ENCODE measurements at regions not wholly inside any gene's neighbourhood (a gene's known extent, or its start where the extent isn't known, plus 50 kb on each side); places are given as distances from the start of the nearest gene placed in this dataset.

DNA sequence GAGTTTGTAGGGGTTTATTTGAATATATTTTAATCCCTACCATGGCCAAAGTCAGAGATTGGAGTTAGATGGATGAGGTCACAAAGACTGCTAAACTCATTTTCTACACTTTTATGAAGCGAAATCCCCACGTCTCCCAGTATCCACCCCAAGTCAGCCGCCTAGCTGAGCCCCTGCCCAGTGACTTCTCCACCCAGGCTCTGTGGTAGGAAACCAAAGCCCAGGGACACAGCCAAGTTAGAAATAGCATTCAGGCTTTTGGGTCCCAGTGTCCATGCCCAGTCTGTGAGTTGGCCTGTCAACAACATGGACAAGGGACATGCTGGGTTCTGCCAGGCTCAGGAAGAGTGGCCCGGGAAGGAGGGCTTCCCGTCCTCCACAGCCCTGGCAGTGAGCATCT is 474.0 kb downstream of the FOXO1 start:
- DNase-seq (ENCODE audit: low read depth) = no peak

DNA sequence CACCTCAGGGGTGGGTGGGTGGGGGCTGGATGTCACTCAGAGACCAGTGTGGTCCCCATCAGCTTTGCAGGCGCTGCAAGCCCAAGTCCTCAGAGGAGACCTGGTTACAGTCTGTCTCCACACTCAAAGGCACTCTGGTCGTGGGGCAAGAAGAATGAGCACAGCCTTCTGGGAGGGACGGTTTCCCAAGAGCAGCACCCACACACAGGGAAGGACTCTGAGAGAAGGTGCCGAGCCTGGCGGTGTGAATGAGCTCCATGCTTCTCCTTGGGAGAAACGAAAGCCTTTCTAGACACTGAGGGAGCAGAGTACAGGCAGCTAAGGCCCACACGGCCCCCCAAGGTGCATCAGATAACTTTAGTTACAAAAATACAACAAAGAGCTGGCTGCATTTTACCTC is 473.6 kb downstream of the FOXO1 start:
- DNase-seq (ENCODE audit: low read depth) = no peak

DNA sequence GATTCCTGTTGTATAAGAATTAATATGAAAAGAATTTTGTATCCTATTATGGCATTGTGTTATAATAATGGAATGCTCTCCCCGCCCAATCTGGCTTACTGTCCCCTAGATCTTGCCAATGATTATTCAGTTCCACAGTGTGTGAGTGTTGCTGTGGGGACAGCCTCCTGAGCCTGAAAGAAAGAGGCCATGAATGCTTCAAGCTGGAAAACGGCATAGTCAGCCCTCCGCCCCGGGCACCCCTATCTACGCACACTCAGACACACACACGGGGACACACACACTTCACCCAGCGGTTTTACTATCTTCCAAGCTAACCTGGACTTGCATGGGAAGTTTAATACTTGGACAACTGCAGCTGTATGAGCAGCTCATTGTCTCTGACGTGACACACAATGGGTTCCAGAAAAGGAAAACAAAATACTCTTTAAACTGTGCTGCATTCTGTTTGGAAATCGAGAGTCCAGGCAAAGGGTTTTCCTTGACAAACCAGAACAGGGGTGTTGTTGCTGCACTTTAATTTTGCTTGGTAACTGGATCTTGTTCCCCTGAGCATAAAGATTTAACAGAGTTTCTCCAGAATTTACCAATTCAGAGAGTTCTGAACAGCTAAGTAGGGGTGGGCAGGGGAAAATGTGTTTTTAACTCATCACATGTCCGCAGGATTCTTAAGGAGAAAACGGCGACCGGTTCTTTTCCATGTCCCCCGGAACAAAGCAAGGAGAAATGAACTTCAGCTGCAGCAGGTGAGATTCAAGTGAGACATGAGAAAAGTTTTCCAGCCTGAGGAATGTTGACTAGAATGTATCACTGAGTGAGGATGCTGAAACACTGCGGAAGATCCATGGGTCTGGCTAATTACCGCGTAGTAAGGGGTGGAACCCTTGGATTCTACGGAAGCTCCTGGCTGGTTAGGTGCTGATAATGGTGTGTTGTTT is 472.9 kb downstream of the FOXO1 start:
- DNase-seq (ENCODE audit: low read depth) = no peak

DNA sequence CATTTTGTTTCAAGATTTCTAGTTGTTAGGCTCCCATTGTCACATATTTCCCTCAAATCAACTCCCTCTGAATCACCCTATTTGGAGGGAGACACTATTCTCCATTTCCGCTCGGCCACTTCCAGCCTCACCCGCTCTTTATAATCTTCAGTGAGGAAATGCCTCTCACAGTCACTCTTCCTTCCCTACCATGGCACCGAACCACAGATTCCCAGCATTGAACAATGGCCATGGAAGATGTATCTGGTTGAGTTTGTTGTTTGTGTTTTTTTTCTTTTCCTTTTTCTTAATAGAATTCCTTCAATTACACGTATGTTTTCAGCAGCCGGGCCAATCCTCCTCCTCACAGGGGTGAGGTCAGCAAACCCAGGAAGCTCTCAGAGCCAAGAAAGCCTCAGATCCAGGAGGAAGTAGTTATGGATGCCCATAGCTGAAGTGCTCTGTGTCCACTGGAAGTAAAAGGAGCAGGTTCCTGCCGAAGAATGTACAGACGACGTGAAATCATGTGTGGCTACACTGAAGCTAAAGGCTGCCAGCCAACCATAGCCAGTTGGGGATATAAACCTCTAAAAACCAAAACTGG is 472.1 kb downstream of the FOXO1 start:
- no peak for DNase-seq (ENCODE audit: low read depth)

DNA sequence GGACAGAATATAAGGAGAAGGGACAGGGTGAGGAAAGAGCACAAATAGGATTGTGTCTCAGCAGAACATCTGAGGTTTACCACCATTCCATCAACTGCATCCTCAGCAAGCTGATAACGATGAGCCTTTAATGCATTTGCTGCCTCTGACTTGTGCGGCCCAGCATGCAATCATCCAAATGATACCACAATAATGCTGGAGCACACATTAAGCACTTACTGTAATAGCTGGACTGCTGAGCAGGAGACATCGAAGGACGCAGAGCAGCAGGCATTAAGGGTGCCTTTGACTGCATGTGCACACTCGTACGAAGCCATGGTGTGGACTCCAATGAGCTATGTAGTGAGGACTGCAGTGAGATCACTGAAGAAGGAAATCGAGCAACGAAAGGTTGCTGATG is 469.4 kb downstream of the FOXO1 start:
- DNase-seq (ENCODE audit: low read depth) = no peak

DNA sequence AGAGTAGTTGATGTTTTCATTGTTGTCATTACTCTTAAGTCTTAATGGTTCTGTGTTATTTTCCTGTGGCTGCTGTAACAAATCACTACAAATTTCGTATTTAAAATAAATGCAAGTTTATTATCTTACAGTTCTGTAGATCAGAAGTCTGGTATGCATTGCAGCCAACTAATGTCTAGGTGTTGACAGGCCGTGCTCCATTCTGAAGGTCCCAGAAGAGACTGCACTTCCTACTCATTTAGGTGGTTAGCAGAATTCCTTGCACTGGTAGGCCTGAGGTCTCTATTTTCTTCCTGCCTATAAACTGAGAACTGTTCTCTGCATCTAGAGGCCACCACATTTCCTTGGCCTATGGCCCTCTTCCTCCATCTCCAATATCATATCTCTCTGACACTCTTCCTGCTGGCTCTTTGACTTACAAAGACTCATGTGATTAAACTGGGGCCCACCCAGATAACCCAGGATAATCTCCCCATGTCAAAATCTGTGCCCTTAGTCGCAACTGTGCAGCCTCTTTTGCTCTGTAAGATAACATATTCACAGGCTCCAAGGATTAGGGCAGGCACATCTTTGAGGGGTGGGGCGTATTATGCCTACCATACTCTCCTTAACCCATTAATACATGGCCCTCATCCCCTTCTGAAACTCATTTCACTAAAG is 468.4 kb downstream of the FOXO1 start:
- DNase-seq (ENCODE audit: low read depth) = no peak

DNA sequence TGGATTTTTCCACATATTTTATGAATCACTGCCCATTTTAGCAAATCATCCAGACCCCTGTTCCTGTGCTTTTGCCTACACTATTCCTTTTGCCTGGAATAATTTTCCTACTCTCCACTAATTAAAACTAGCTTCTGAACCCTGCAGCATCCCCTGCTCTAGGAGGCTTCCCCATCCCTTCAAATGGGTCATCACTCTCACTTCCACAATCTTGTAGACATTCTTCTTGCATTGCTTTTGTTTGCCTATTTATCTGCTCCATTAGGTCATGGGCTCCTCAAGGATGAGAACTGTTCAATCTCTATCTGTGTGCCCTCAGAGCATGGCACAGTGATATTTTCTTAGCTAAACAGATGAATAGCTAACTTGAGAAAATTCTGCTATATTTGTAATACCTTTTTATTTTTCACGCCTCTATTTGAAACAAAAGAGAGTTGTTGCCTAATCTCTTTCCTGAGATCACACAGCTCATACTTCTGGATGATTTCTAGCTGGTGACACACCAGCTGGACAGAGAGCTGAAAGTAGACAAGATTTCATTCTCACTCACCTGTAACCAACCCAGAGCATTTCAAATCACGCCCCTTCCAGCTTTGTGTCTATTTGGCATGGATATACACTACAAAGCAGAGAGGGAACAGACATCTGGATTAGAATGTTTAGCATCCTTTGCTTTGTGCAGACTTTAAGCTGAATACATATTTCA is 466.0 kb downstream of the FOXO1 start:
- DNase-seq (ENCODE audit: low read depth) = no peak

DNA sequence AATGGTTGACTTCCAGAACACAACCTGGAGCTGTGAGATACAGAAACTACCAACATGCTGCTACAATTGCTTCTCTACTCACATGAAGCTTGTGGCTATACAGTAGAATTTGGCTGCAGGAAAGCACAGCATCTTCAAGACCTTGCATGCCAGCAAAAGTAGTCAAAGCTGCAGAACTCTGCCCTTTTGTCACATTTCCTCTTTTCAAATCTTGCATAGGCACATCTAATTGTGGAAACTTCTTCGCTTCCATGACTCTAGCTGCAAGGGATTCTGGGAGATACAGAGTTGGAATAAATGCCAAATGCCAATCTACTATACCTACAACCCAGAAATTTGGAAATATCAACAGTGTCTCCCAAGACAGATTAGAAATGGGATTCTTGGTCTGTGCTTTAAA is 462.2 kb downstream of the FOXO1 start:
- no peak for DNase-seq (ENCODE audit: low read depth)

DNA sequence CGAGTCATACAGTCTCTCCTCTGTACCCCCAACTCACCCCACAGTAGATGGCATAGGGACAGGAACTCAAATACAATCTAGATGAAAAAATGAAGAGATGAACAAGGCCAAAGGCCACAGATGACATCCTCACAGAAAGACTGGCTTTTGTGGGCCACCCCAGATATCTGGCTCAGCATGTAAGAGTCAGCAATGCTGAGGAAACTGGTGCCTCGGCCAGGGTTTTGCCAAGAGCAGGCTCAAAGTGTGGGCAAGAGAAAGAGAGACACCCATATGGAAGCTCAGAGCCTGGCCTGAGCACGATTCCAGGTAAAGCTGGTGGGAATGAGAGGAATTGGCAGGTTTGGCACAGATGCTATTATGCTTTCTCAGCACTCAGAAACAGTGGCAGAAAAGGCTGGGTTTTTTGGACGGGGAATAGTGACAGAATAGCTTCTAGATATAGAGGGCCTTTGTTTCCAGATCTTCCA is 460.6 kb downstream of the FOXO1 start:
- DNase-seq (ENCODE audit: low read depth) = no peak

DNA sequence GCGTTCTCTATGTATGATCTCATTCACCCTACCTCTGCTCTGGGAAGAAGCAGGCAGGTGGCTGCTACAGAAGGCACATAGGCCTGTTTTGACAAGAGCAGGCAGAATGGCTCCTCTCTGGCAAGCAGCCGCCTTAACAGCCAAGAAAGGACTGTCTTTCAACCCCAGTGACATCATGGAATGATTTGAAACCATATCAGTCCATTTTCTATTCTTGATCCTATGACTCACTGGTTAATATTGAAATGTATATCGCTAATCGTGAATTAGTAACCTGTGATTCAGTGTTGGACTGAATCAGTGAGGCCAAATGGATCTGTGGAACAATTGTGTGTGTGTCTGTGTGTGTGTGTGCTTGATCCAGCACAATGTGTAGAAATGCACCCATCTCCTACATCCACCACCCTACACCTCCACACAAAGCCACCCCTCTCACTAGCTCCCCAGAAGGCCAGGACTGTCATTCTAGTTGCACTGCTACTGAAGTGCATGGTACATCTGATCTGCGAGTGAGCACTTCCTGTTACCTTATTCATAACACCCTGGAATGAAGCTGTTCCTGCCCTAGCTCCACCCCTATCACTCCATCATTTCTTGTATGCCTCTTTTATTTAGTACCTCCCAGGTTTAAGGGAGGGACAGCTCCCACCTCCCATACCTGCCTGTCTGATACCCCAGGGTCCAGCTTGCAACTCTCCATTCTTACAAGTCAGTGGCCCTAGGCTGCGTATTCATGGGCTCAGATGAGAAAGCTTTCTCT is 460.0 kb downstream of the FOXO1 start:
- DNase-seq (ENCODE audit: low read depth) = no peak

DNA sequence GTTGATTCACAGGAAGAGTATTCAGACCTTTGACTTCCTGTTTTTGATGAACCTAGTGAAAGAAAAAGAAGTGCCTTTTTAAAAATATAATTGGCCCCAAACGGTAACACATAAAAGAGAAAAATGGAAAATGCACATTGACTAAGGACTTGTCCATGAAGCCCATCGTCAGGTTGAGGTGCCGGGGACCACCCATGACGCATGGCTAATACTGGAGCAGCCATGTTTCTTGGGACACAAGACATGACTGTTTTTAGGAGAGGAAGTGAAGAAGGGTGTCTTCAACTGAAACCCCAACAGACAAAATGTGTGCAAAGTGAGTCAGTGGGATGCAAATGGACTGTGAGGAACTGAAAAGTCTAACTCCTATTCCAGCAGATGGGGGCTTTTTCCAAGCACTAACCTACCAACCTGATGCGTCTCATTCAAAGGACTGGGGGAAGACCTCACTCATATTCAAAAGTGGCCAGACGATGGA is 459.4 kb downstream of the FOXO1 start:
- no peak for DNase-seq (ENCODE audit: low read depth)

DNA sequence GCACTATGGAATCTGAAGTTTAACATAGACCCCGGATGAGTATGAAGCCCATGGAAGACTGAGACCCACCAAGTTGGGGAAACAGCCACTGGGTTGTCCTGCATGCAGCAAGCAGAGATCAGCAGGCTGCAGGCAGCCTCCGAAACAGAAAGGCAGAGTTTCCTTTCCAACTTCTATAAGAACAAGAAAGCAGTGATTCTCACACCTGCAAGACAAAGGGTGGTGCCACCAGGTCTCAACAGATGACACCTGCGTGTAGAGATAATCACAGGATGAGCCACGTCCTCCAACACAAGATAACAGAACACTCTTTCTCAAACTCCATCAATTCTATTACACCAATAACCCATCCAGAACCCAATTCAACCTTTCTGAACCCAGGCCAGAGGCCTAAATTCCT is 457.9 kb downstream of the FOXO1 start:
- DNase-seq (ENCODE audit: low read depth) = no peak

DNA sequence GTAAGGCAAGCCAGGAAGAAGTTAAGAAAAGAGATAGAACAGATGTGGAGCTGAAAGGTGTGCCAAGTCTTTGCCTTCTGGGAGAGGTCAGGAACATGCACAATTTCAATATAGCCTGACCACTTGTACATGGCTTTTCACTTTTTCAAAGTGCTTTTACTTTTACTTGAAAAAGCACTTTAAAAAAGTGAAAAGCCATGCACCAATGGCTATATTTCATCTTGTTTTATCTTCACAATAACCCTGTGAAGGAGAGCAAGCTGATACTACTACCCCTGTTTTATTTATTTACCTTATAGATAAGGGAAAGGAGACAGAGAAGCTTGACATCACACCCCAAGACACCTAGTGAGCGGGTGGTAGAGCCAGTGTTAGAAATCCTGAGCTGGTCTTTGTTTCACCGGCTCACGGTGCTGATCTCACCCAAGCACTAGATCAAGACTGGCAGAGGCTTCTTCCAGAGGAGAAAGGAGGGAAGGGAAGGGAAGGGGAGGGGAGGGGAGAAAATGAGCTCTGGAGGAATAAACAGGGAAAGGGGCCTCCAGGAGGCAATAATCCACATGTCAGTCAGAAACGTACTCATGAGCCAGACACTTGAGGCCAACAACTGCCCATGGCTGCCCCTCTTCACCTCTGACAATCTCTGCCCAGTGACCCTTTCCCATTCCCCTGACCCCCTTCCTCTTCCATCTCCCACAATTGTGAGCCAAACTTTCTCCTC is 455.4 kb downstream of the FOXO1 start:
- no peak for DNase-seq (ENCODE audit: low read depth)

DNA sequence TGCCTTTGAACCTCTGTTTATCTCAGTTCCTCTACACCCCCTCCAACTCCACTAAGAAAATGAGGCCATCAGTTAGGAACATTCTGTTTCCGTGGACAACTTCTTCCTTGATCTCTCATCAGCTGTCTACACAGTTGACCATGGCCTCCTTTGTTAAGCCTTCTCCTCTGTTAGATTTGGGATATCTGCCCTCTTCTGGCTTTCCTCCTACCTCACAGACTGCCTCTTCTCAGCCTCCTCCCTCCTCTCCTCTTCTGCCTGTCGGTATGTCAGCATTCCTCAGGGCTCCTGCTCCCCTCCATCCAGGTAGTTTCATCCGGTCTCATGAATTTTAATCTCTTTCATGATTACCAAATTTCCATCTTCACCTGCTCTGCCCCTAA is 454.9 kb downstream of the FOXO1 start:
- DNase-seq (ENCODE audit: low read depth) = no peak

DNA sequence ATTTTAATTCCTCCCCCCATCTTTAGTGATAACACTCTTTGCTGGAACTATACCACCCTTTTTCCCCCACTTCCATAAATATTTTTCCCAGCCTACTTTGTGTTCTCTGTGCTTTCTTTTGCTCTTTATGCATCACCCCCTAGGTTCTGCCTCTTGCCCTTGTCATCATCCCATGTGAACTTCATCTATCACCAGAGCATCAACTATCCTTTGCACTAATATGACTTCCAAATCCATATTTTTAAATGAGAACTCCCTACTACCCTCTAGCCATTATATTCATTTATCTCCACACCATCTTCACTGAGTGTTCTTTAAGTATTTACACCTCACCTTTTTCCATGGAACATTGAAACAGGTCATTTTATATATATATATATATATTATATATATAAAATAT is 452.7 kb downstream of the FOXO1 start:
- DNase-seq (ENCODE audit: low read depth) = no peak

DNA sequence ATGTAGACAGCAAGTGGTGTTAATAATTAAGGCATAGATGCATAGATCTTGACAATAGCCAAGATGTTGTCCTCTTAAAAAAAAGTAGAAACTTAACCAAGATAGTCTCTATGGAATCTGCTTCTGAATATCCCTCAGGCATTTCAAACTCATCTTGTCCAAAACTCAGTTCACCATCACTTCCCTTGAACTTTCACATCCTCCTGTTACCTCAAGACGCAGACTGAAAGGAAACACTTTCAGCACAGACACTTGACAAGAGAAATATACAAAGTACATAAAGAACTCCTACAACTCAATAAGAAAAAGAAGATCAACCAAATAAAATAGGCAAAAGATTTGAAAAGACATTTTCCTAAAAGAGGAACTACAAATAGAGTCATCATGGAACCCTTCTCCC is 451.1 kb downstream of the FOXO1 start:
- DNase-seq (ENCODE audit: low read depth) = no peak

DNA sequence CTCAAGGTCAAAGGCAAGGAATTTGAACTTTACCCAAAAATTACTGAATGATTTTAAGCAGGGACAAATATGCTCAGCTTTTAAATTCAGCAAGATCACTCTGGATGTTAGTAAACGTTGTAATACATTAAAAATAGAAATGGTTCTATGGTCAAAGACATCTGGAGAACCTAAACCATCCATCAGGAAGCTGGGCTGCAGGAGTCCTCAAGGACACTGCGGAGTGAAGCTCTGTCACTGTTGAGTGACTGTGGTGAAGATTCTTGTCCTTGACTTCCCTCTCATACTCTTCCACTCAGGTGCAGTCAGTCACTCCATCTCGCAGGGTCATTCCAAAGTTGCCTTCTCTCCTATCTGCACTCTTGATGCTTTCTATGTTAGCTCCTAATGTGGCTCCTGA is 450.7 kb downstream of the FOXO1 start:
- no peak for DNase-seq (ENCODE audit: low read depth)

DNA sequence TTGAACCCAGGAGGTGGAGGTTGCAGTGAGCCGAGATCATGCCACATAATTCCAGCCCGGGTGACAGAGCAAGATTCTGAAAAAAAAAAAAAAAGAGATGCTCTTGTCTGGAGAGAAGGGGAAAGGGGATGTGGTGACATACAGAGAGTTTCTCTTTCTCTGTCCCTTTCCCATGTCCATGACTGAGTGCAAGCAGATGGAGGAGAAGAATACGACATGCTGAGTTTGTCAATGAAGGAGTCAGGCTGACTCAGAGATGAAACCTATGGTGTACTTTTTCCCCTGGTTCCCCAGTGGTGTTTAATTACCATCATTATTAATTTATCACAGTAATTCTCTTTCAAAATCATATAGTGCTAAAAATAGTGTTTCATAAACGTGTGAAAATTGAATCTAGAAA is 448.8 kb downstream of the FOXO1 start:
- no peak for DNase-seq (ENCODE audit: low read depth)

DNA sequence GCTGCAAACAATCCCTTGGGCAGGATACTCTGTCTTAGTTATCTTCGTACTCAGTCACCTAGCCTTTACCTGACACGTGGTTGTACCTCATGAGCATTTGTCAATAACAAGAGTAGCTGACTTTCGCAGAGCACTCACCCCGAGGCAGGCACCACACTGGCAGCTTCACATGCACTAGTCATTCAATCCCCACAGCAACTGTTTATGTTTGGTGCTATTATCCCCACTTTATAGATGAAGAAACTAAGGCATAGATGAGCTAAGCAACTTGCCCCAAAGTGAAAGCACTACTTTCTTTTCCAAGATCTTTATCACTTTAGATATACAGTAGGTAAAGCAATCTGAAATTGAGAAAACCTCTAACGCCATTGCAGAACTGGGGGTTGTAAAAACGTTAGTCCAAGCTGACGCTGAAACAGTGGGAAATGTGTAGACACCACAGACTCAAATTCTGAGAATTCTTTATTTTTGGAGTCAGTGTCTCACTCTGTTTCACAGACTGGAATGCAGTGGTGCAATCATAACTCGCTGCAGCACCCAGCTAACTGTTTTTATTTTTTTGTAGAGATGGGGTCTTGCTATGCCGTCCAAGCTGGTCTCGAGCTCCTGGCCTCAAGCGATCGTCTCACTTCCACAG is 446.0 kb downstream of the FOXO1 start:
- no peak for DNase-seq (ENCODE audit: low read depth)

DNA sequence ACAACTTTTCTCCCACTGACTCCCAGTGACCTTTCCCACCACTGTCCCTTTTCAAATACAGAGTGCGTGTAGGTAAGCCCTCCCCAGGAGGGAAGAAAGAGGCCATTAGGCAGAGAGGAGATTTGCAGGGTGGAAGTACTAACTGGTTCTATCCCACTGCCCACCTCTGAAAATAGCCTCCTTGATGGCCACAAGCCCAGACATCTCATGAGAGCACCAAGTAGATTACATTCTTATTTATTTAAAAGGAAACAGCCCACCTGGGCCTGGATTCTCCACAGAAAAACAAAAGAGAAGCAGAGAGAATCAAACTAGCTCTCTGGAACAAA is 445.3 kb downstream of the FOXO1 start:
- no peak for DNase-seq (ENCODE audit: low read depth)
